AG04450 (cell line): ENCODE measurements at regions not wholly inside any gene's neighbourhood (a gene's known extent, or its start where the extent isn't known, plus 50 kb on each side); places are given as distances from the start of the nearest gene placed in this dataset.
"Not testable (repeated sequence)": the region's sequence is repeated elsewhere in the genome, so short reads cannot be mapped to it uniquely, and the experiment has no call there.

Source experiments
- CTCF ChIA-PET: fragments of 300-600, 350-600 bp; formaldehyde crosslinking; extraction: SDS; loops from one replicate; lab custom pipeline; 2022; ENCODE audit warnings: antibody characterized with exemption, inconsistent platforms; lab: Charles Lee
- POLR2A ChIA-PET: fragments of 350-600 bp; formaldehyde crosslinking; extraction: SDS; loops from one replicate; lab custom pipeline; 2021; ENCODE audit warnings: antibody characterized with exemption, inconsistent platforms; lab: Yijun Ruan, JAX
- DNase-seq: peaks from one replicate; pipeline ENCODE4 v3.0.0-alpha.2; 2011; ENCODE audit warnings: low read depth, low spot score
- H3K27ac ChIP-seq: one replicate; pipeline ENCODE4 v1.5.1; 2012; ENCODE audit warnings: low read depth, low read length, control low read depth
- H3K27me3 ChIP-seq: one replicate; pipeline ENCODE4 v1.6.0; 2012; ENCODE audit warnings: low read length; ENCODE audit not compliant: control insufficient read depth, insufficient read depth
- H3K4me3 ChIP-seq: 2 replicates; pipeline ENCODE4 v1.5.1; 2011; ENCODE audit warnings: mild to moderate bottlenecking, low read depth, low read length, control low read depth
- H3K9me3 ChIP-seq: 2 replicates; pipeline ENCODE4 v1.5.1; 2012; ENCODE audit warnings: low read length; ENCODE audit not compliant: control insufficient read depth, insufficient read depth
- TF ChIP-seq, protein P1 (sequence below): IDR thresholded peaks from 2 replicates; pipeline ENCODE4 v1.5.1; 2011; ENCODE audit warnings: low read depth, low read length, control low read depth, inconsistent platforms

- no peaks in the 10 kb centered on the region for H3K9me3 ChIP-seq
- H3K27ac ChIP-seq = no peak overlapping the region
- H3K27me3 ChIP-seq = no peaks in the 10 kb centered on the region
- TF ChIP-seq, protein P1, sequence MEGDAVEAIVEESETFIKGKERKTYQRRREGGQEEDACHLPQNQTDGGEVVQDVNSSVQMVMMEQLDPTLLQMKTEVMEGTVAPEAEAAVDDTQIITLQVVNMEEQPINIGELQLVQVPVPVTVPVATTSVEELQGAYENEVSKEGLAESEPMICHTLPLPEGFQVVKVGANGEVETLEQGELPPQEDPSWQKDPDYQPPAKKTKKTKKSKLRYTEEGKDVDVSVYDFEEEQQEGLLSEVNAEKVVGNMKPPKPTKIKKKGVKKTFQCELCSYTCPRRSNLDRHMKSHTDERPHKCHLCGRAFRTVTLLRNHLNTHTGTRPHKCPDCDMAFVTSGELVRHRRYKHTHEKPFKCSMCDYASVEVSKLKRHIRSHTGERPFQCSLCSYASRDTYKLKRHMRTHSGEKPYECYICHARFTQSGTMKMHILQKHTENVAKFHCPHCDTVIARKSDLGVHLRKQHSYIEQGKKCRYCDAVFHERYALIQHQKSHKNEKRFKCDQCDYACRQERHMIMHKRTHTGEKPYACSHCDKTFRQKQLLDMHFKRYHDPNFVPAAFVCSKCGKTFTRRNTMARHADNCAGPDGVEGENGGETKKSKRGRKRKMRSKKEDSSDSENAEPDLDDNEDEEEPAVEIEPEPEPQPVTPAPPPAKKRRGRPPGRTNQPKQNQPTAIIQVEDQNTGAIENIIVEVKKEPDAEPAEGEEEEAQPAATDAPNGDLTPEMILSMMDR = no peak
- ChIA-PET POLR2A (no interaction called here), CTCF (no interaction called here)
- no peak overlapping the region for H3K4me3 ChIP-seq
- no peak for DNase-seq
Measured at GRCh38 chr6:19892260-19892659, 55.1 kb downstream of the ID4 start.

DNA sequence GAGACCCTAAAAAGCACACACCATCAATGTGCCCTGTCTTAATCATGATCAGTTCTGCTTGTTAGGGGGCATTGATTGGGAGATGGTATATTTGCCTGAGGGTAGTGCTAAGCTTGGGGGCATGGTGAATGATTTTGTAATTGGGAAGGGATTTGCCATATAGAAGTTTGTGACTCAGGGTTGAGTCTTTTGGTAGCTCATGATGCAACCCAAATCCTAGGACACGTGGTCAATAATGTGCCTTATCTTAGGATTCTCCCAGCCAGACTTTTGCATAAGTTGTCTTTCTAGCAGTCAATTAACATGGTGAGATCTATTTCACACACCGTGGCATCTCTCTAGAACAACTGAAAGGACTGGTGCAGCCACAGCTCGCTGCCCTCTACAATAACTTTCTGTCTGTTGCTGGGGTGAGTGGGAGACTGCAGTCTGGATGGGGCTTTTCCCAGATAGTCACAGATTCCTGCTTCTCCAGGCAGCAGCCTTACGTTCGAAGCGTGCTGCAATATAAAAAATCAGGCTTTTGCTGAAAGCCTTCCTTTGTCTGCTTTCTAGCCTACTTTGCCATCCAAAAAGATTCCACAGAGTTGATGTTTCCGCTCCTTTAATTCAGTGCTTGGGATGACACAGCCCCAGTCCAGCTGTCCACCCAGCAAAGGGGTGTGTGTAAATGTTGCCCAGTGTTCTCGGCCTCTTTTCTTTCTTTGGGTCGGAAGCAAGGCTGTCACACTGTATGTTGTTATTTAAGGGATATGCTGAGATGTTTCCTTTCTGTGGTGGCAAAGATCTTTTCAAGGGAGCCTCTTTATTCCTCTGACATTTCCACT, 58.9 kb downstream of the ID4 start:
- Histone ChIP-seq H3K9me3 (no peaks in the 10 kb centered on the region), H3K27ac (no peak overlapping the region), H3K4me3 (no peak overlapping the region), H3K27me3 (no peaks in the 10 kb centered on the region)
- POLR2A ChIA-PET = no interaction called here
- TF ChIP-seq, protein P1 = no peak
- DNase-seq = no peak
- CTCF ChIA-PET = no interaction called here

DNA sequence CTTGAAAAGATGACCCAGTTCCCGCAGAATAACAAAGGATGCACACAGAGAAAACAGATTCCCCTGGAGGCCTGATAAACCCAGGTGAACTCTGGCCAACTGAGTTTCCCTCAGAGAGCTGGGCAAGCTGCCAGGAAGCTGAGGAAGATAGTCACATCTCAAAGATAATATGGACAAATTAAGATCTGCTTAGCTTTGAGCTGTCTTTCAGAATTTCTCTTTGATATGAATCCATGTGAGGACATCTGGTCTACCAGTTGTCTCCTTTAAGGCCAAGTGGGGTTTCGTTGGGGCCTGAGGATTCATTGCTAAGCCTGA, 59.5 kb downstream of the ID4 start:
- H3K27me3 ChIP-seq = no peaks in the 10 kb centered on the region
- H3K4me3 ChIP-seq = no peak overlapping the region
- DNase-seq = no peak
- TF ChIP-seq, protein P1 = no peak
- H3K9me3 ChIP-seq = no peaks in the 10 kb centered on the region
- CTCF ChIA-PET = no interaction called here
- no peak overlapping the region for H3K27ac ChIP-seq
- POLR2A ChIA-PET = no interaction called here

DNA sequence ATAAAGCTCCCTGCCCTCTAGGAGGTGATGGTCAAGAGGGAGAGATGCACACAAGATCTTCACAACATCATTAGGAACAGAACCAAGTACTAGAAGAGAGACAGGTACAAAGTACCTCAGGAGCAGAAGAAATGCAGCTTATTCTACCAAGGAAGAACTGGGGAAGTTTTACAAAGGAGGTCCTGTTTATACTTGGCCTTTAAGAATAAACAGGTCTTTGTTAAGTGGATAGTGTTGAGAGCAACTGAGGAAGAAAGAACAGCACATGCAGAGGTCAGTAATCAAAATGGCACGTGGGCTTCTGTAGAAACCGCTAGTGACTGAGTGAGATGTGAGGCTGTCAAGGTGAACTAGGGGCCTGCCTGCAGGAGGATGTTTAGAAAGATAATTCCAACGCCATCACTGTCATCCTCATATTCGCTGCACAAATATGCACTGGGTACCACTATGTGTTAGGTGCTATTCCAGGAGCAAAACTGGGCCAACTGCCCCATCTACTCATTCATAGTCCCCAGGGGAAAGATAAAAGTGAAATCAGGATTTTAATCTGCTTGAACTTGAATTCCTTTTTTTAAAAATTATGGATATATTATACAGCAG, 61.1 kb downstream of the ID4 start:
- DNase-seq = no peak

DNA sequence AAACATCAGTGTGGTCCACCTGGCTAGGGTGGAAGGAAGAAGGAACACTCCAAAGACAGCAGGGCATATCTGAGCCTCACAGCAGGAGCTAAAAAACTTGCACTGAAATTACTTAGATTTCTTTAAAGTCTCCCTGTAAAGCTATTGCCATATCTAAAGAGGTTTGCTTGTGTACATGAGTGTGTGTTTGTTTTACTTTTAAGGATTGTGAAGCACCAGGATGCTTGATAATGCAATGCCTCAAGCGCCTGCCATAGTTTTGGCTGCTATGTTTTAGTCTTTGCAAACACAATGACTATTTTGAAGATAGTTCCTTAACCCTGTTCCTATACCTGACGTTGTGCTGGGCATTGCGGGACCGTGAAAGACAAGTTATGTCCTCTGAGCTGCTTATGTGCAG, 65.0 kb downstream of the ID4 start:
- Histone ChIP-seq H3K9me3 (no peaks in the 10 kb centered on the region), H3K4me3 (no peak overlapping the region), H3K27ac (no peak overlapping the region), H3K27me3 (no peaks in the 10 kb centered on the region)
- ChIA-PET POLR2A (no interaction called here), CTCF (no interaction called here)
- no peak for DNase-seq
- TF ChIP-seq, protein P1 = no peak

More for the DNA sequence above, 61.1 kb downstream of the ID4 start:
- TF ChIP-seq, protein P1 = no peak
- H3K9me3 ChIP-seq = no peaks in the 10 kb centered on the region
- no peak overlapping the region for H3K27ac ChIP-seq
- ChIA-PET CTCF (no interaction called here), POLR2A (interaction anchor here (0.6 kb wide), 1 partner anchor 23 kb away, joined by 3 read pairs; no protein-coding TSS in a partner anchor)
- no peak overlapping the region for H3K4me3 ChIP-seq
- H3K27me3 ChIP-seq = no peaks in the 10 kb centered on the region

GRCh38 chr6:19904408-19904807, 67.2 kb downstream of the ID4 start:
- H3K27me3 ChIP-seq, H3K9me3 ChIP-seq, CTCF ChIA-PET, H3K4me3 ChIP-seq, H3K27ac ChIP-seq, POLR2A ChIA-PET, DNase-seq: not testable (repeated sequence)
